Right lung (tissue), 2 donors: ENCODE measurements at regions not wholly inside any gene's neighbourhood (a gene's known extent, or its start where the extent isn't known, plus 50 kb on each side); places are given as distances from the start of the nearest gene placed in this dataset.
A peak's percentile ranks its signal among the peaks of the same experiment; 100 is the strongest.

Source experiments
- DNase-seq, 2 donors: peaks; one replicate each; pipeline ENCODE4 v3.0.0-alpha.2; 2013

GRCh38 chr21:36554411-36555157, 74.7 kb upstream of the CLDN14 start:
- DNase-seq: no peak

DNA sequence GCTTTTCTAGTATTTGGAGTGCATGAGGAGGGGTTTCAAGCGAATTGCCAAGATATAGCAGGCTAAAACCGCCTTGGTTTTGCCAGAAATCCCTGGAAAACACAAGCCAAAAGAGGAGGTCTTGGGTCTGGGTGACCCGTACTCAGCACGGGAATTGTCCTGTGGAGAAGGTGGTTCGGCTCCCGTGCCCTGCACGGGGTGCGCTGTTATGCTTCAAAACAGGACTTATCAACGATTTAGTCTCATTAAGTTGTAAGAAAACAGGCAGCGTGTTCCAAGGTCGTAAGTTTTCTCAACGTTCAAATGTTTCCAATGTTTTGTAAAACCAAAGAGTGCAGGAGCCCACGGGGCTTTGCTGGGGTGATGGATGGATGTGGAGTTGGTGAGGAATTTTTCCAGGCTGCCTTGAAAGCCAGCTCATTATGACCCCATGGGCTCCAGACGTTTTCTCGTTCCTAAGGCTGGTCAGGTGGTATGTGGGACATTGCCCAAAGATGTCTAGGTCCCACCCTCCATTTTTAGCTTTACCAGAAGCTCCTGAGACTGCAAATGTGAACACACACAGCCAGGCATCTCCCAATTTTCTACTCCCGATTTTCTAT, 75.4 kb upstream of the CLDN14 start:
- no peak for DNase-seq

DNA sequence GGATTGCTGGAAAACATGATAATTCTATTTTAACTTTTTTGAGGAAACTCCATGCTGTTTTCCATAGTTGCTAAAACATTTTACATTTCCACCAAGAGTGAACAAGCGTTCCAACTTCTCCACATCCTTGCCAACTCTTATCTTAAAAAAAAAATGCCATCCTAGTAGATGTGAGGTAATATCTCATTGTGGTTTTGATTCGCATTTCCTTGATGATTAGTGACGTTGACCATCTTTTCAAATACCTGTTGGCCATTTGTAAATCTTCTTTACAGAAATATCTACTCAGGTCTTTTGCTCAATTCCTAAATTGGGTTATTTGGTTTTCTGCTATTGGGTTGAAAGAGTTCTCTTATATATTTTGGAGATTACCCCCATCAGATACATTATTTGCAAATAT, 77.4 kb upstream of the CLDN14 start:
- no peak for DNase-seq

GRCh38 chr21:36560933-36561575, 81.1 kb upstream of the CLDN14 start:
- no peak for DNase-seq

DNA sequence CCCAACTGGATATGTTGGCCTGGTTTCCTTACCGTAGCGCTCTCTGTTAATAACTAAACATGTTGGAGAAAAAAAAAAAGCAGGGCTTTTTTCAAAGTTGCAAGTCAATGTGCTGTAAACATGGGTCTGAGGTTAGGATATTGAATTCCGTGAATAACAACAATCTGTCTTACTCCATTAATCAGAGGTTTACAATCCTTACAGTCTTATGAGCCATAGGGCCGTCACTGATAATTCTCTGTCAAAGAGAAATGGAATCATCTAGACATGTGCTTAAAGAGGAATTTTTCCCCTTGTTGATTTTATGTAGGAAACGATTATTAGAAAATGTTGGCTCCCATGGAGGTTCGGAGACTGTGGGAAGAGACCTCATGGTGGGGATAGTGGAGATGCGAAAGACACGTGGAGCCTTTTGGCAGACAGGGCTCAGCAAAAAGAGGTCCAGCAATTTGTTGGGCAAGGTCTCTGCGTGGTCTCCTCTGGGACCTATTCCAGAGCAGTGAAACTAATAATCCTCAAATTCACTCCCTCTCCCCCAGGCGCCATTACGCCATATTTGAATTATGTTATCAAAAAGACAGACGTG, 83.5 kb upstream of the CLDN14 start:
- DNase-seq: no peak

DNA sequence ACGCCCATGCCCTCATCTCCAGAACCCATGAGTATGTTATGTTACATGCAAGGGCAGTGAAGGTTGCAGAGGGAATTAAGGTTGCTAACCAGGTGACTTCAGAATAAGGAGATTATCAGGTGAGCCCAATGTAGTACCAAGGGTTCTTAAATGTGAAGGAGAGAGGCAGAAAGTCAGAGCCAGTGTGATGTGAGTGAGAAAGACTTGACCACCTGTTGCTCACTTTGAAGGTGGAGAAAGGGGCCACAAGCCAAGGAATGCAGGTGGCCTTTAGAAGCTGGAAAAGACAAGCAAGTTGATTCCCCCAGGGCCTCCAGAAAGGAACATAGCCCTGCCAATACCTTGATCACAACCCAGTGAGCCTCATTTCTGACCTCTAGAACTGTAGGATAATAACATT, 84.7 kb upstream of the CLDN14 start:
- no peak for DNase-seq

GRCh38 chr21:36565540-36565939, 85.6 kb upstream of the CLDN14 start:
- DNase-seq: no peak

- DNase-seq: no peak
These were observed 86.7 kb upstream of the CLDN14 start for GRCh38 chr21:36566644-36567043.

DNA sequence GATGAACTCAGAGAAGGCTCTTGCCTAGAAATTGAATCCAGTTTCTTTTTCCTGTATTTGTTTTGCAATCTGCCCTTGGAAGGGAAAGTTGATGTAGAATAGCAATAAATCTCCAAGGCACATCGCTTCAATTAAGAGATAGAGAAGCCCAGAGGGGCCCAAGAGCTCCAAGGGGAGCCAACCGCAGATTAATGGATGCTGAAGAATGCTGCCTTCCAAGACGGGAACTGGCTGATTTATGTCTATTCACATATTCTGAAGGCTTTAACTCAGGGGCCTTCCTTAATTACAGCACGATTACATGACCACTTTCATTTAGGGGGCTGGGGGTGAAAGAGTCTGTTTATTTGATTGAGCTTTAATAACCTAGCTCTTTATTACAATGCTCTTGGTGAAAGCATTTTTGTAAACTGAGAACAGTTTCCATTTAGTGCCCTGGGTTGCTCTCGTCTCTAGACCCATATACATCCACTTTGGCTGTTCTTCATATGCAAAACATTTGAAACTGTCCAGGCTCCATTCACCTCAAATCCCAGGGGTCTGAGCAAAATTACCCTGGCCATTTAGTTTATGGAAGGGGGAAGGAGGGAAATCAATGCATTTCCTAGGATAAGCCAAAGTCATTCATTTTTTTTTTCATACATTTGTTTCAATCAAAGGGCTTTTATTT, 87.4 kb upstream of the CLDN14 start:
- no peak for DNase-seq

- DNase-seq: no peak
These were observed 89.6 kb upstream of the CLDN14 start for GRCh38 chr21:36569511-36569910.

DNA sequence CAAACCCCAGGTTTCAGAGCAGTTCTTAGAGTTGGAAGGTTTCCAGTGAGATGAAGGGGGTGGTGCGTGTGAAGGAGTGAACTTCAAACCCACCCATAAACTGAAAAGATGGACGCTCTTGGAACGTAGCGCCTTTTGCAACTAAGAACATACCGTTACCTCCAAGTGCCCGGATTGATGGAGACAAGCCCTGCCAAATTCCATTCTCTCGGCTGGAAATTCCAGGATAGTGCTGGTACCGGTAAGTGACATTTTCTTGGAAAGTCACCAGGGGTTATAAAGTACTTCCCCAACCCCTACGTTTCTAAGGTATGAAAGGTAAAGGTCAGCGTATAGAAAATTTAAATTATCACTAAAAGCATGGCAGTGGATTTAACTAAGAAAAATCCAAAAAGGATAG, 91.6 kb upstream of the CLDN14 start:
- DNase-seq: no peak

DNA sequence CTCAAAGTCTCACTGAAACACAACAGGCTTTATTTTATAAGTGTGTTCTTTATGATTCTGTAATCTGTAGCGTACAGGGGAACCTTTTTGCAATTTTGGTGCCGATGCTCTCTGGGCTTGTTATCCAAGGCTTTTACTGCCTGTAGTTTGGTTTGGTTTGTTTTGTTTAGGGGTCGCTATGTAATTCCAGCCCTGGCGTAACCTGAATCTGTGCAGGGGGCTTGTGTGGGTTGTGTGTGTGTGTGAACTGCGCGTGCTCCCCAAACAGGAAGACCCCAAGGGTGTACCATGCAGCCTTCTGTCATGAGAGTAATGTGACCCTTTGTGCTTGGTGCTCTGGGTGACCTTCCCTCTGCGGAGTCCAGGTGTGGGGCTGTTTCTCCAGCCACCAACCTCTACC, 92.1 kb upstream of the CLDN14 start:
- no peak for DNase-seq

DNA sequence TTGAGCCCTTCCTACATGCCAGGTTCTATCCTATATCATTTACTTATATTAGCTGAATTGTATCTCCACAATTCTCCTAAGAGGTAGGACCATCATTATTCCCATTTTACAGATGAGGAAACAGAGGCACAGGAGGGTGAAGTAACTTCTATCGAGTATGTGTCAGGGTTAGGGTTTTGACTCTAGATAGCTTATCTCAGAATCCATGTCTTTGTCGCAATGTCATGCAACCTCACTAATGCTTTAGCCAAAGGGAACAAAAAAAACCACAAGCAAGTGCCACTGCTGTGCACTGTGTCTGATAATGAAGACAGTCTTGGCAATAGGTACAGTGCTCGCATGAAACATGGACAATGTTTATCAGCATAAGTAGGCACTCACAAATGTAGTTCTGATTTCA, 95.4 kb upstream of the CLDN14 start:
- no peak for DNase-seq

GRCh38 chr21:36576441-36576840, 96.5 kb upstream of the CLDN14 start:
- DNase-seq: no peak

GRCh38 chr21:36579898-36580297, 100.0 kb upstream of the CLDN14 start:
- no peak for DNase-seq

GRCh38 chr21:36582271-36582670, 102.3 kb upstream of the CLDN14 start:
- no peak for DNase-seq

GRCh38 chr21:36583591-36583990, 103.7 kb upstream of the CLDN14 start:
- DNase-seq: no peak

GRCh38 chr21:36584980-36585940, 105.3 kb upstream of the CLDN14 start:
- no peak for DNase-seq

DNA sequence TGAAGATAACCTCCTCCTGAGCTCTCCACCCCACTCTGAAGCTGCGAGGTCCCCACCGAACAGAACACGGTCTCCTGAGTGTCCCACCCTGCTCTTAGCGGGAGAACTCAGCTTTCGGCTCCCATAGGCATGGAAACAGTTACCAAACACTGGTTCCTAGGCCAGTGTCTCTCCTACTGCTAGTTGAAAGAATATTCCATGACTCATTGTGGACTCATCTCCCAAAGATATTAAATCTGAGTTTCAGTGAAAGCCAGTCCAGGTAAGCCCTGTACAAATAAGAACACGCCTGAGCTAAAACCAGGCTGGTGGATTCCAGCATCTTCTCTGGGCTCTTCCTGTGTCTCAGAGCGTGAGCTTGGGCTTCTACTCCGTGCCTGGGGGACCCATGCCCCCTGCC, 107.5 kb upstream of the CLDN14 start:
- no peak for DNase-seq

DNA sequence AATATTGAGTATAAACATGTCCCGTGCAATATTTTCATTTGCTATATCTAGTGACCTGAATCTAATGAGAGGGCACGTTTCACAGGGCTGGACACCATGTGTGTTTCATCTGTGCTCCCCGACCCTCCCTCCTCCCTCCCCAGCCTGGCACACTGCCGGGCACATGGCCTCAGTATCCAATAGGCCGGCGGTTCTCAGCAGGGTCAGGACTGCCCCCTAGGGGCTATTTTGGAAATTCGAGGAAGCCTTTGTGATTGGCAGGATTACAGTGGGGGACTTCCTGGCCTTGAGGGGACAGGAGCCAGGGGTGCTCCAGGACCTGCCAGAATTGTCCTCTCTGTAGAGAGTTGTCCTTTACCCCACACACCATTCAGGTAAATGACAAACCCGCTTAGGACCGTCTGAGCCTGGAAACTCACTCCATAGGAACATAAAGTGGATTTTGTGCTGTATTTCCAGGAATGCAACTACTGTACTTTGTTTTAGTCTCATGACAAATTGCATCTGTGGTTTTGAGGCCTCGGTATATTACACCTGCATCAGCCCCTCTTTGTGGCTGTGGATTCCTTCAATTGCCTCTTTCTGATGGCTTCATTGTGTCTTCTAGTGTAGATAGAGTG, 109.5 kb upstream of the SIM2 start:
- peak; percentile 65 to 79 for DNase-seq
